HS-5 (cell line): ENCODE measurements at regions not wholly inside any gene's neighbourhood (a gene's known extent, or its start where the extent isn't known, plus 50 kb on each side); places are given as distances from the start of the nearest gene placed in this dataset.
A peak's percentile ranks its signal among the peaks of the same experiment; 100 is the strongest.

Experiments used
- DNase-seq: peaks from one replicate; pipeline ENCODE4 v3.0.0-alpha.2; 2012; ENCODE audit warnings: low read depth

DNA sequence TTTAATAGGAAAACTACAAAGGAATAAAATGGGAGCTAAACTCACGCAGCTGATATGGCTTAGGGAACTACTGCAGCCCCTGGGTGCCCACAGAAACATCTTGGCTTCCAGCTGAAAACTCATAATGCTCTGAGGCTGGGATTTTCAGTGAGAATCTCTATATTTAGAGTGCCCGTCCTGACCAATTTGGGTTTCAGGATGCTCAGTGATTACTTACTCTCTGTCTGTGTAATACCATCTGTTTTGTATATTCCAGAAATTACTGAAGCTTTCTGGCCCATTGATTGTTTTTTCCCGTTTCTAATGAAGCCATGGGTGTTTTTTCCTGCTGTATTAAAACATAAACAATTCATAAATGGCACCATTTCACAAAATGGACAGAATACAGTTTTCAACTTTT, 50.6 kb upstream of the ZNF385D start:
- no peak for DNase-seq

DNA sequence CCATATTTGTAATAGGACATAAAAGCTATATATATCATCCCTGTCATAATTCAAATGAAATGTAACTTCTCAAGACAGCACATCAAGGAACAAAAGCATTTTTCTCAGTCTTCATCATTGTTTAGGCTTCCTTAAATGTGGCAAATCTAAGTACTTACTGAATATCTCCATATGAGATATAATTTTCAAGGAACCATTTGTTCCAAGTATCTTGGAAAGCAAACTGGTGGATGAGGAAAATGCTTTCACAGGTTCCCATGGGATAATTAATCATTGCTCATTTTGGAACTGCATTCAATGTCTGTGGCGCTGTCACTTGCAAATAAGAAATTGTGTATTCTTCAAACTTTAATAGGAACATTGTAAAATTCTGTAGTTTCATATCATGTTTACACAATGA, 52.6 kb upstream of the ZNF385D start:
- no peak for DNase-seq

DNA sequence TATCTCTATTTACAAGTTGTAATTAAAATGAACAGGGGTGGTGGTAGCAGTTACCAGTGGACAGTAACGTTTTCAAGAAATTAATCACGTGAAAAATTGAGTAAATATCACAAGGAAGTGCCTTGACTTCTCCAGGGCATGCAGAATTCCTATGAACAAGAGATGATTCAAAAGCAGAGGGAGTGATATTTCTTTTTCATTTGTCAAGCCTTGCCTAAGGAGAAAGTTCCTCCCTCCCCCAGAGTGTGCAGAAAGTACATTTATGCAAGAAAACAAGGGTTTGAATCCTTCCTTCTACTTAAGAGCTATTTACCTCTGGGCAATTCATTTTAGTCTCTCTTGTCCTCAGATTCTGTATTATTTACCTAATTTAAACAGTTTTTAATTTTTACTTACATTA, 53.3 kb upstream of the ZNF385D start:
- DNase-seq: no peak

DNA sequence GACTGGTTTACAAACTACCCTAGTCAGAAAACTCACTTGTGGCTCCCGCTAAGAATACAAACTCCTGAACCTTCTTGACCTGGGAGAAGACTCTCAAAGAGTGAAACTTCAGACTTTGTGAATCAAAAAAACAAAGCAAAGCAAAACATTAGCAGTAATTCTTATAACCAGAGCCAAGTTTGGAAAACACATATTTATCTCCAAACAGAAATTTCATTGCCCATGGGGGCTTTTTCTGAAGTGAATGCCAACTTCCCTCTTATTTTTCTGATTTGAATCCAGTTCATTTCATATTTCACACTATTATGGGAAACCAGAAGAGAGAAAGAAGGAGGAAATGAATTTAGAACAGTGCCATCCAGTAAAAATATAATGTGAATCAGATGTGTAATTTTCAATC, 55.7 kb upstream of the ZNF385D start:
- no peak for DNase-seq

DNA sequence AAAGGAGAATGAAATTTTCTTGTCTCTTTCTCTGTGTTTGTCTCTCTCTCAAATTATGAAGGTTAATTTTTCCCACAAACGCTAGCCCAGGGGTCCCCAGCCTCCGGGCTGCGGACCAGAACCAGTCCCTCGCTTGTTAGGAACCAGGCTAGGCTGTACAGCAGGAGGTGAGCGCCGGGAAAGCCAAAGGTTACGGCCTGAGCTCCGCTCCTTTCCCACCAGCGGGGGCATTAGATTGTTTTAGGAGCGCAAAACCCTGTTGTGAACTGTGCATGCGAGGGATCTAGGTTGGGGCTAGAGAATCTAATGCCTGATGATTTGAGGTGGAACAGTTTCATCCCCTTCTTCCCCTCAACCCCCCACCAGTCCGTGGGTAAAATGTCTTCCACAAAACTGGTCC, 74.7 kb upstream of the ZNF385D start:
- no peak for DNase-seq

DNA sequence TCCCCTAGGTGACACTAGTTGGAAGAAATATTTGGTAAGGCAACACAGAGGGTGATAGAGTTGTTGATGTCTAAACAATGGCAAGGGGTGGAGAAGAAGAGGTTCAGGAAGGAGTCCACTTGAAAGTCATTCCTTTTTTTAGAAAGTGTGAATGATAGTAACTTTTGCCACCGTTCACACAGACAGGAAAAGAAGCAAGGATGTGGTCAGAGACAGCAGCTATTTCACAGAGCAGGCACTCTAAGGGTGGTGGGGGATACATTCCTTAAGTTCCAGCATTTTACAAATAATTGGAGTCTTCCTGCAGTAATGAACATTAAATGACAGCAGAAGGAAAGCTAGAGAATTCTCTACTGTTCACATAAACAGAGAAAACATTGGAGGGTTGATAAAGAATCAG, 75.4 kb upstream of the ZNF385D start:
- DNase-seq: no peak

DNA sequence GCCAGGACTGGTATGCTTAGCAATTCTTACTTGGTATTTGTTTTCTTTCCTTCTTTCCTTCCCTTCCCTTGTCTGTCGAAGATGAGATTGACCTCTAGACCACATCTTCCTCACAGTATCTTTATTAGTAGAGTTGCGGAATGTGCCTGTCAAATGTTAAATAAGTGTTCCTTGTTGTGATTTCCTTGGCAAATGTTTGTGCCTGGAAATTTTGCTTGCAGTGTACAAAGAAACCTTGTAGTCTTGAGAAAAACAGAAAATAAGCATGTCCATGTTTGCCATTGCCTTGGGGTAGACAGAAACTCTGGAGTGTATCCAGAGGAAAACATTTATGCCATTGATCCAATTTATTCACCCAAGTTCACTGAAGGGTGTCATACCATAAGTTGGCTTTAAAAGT, 79.5 kb upstream of the ZNF385D start:
- no peak for DNase-seq

DNA sequence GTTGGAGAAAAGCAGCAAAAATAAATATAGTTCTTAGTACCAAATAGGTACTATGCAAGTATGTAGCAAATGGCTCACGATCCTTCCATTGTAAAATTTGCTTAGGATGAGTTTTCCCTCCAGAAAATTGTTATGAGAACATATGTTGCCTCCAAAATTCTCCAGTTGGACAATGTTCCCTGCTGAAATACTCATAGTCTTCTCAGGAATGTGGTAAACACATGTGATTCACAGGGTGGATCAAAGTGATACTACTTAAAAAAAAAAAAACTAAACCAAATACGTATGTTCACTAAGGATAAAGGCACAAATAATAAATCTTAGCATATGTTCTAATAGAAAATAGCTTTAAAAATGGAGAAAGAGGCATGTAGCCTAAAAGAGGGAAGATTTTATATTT, 84.3 kb upstream of the ZNF385D start:
- peak; percentile 36 for DNase-seq

DNA sequence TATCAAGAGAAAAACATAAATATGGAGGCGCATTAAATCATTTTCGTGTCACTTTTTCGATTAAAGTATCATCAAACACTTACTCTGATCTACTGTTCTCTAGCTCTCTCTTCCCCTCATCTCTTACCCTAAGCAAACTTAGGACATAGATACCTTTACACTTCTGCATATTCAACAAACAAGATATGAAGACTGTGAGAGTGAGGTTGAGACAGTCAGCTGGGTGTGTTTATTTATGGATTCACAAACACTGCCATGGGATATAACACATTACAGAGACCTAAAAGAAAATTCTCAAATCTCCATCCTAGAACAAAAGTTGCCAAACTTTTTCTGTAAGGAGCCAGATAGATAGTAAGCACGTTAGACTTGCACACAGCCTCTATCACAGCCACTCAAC, 85.2 kb upstream of the ZNF385D start:
- DNase-seq: no peak

DNA sequence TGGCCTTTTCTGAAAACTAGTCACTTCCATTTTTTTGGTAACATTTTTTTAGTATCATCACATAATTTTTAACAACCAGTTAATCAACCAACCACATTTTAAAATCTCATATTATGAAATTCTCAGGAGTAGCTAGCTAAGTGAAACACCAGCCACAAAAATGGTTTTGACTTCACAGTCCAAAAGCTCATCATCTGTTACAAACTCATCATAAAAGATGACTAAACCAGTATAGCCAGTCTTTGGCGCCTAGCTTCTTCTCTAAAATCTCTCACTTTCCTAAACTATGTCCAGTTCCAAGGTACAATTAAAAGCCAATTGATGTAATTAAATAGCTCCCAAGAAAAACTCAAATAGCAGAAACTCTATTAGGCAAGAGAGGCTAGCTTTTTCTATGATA, 88.2 kb upstream of the ZNF385D start:
- no peak for DNase-seq

DNA sequence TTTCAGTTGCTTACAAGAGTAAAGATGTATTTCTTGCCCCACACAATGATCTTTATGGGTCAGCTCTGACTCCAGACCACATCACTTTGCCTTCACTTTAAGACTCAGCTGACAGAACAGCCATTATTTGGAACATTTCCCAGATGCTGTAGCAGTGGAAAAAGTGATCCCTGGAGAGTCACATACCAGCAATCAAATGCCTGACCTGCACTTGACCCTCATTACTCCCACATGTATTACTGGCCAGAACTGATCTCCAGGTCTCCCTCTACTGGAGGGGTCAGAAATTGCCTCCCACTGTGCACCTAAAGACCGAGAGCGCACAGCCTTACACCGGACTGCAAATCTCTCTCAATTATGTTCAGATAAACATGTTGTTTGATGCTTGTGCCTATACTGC, 88.6 kb upstream of the ZNF385D start:
- DNase-seq: peak; percentile 68

DNA sequence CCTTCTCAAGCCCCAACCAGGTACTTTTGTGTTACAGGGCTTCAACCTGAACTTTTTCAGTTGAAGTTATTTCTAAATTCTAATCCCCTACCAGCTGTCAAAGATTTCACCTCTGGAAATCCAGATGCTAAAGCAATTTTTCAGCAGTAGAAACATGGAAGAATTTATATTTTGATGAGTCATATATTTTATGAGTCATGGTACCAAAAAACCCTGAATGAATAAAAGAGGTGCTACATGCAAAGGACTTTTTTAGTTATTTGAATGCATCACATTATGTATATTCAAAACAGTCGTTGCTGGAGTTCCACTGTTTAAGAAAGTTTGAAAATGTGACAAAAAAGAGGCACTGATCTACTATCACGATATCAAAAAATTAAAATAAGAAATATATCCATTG, 96.0 kb upstream of the ZNF385D start:
- no peak for DNase-seq

DNA sequence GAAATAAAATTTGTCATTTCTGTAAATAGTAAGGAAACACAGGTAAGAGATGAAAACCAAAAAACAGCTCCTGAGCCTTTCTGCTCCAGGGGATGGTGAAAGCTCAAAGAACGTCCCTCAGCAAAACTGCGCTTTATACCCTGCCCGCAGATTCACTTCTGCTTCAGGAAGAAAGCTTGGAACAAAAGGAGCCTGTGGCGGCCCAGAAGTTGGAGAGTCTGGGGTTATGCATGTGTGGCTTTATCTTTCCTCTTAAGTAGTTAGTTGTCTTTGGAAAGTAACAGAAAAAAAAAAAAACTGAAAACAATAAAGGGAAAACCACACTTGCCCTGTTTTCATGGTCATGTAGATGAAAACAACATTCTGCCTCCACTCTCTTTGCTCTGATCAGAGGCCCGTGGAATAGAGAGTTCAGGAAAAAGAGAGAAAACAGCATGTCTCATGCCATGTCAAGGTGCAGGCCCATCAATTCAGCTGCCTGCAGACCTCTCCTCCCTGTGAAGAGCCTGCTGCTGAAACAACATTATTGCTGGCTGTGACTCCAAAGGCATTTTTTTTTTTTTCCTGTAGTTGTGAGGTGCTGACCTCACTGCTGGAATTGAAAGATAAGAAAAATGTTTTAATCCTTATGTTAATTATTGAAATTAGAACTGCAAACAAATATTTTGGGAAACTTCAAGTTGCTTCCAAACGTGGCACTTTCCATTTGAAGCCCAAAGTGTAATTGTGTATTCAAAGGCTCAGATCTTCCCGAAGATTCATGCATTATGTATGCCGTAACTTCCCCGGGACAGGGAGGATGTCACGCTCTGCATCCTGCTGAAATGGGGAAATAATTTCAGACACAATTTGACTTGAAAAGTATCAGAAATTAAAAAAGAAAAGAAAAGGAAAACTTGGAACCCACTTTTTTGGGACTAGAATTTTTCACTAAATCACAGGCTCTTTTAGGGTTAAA, 108.4 kb upstream of the ZNF385D start:
- no peak for DNase-seq

DNA sequence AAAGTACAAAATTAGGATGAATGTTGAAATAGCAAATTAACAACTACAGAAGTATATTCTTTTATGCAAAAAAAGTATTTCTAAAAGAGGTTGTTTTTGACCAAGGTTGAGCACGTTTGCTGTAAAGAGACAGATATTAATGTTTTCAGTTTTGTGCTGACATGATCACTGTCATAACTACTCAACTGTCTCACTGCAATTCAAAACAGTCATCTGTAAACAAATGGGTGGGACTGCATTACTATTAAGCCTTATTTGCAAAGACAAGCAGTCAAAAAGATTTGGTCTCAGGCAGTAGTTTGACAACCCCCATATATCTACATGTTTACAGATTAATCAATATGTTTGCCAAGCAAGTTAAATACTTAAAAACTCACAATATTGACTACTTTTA, 109.1 kb upstream of the ZNF385D start:
- no peak for DNase-seq

DNA sequence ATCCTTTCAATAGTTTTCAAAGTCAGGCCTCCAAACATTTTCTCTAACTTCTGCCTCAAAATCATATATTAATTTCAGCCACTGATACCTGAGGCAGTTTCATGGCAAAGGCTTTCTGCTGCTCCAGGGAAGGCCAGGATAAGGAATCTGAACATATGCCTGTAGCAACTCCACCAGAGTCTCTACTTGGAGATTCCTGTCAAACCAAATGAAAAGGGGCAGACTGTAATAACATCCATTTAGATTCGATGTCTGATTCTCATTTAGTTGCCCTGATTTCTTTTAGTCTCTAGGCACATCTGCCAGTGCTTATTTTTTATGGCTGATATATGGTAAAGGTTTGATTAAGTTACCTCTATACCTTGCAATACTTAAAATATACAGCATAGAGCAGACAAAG, 109.6 kb upstream of the ZNF385D start:
- DNase-seq: no peak

DNA sequence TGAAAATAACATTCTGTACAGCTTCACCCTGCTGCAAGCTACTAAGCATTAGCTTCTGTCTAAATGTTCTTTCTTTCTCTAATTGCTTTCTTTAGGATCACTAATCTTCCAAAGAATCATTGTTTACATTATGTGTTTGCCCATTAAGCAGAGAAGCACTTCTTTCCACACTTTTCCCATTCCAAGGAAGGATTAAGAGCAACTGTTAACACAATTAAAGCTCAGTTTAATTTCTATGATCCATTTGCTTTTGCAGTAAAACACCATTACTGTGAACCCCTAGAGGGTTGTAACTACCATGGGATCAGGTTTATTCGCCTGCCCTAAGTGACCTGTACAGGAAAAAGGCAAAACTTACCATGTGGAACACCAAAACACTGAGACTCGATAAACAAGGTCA, 125.8 kb upstream of the ZNF385D start:
- DNase-seq: no peak

DNA sequence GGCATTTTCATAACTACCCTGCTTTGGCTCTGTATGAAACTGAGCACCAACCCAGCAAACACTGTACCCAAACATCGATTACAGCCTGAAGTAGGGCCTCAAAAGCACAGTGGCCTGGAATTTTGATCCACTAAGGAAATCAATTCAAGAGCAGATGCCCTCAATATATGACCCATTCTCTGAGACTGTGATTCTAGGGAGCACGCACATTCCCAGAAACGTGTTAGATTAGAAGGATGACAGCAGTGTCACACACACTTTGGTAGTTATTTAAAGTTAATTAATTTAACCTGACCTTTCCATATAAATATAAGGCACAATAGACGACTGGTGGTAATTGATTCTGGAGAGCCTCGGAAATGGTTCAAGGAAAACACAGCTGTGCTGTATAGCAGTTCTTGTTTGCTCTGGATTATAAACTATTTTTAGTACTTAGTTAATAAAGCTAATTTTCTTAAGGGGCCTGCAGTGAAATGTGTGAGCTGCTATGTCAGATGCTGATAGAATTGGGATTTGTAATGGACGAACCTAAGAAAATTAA, 126.3 kb upstream of the ZNF385D start:
- DNase-seq: no peak

DNA sequence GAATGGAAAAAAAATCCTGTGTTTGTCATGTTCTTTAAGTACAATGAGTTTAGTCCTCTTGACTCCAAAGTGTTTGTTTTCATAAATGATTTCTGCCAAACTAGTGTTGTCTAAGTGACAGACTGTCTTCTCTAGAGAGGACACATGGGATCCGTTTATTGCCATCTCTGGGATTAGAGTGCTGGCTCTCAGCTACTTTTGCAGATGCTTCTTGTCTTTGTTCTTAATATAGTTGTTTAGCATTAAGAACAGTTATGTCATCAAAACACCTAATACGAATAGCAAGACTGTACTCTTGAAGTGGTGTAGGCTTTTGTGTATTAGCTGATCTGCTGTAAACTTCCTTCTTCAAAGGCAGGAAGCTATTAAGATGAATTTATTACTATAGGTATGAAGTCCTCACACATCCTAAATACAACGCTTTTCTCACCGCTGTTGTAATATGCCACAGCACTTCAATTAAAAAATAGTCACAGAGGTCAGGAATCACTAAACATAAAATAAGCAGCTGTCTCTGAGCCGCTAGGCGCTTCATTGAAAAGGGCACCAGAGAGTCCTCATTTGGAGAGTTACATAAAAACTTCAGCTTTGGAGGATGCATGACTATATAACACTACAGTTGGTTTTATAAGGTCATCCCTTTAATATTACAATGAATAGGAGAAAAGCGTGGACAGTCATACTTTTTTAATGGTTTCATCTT, 128.3 kb upstream of the ZNF385D start:
- DNase-seq: no peak

DNA sequence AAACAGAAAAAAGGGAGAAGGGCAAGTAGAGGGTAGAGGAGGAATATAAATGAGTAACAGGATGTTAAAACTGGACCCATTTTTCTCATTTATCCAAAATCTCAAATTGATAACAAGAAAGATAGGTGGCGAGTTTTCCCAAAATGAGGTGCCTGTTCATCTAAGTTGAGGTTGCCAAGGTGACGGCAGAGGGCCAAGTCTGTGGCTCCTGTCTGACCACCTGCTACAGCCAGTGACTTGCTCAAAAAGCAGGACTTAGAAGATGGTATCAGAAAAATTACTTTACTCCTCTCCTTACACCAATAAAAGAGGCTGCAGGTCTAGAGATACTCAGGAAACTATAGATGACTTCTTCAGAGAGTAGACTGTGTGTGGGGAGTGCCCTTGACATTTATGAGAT, 137.6 kb upstream of the ZNF385D start:
- DNase-seq: no peak

DNA sequence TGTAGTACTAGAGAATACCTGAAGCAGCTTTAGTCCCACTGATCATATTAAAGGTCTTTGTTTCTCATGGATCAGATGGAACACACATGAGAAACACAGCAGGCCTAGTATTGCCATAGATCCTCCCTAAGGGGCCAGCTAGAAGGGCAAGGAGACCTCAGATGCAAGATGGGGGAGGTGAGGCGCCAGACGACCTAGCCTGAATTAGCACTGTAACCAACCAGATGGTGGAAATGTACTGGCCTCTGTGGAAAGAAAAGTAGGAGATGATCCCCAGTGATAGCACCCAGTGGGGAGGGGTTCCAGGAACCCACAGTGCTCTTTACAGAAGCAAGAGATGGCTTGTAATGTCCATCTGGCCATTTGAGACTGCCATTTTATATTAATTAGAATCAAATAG, 138.2 kb upstream of the ZNF385D start:
- no peak for DNase-seq

DNA sequence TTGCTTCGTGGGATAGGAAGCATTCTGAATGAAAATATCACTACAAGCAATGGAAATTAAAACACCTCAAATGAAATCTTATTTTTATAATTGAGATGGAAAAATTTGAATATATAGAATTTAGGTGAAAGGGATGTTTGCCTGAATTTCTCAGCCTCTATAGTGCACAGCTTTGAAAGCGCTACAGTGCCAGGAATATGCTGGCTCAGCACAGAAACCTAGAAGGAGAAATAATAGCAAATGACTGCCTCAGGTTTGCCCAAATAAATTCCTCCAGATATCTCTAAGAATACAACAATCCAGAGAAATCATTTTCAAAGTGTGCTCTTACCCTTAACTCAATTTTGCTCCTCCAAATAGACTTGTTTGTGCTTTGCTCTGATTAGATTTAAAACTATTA, 141.1 kb upstream of the ZNF385D start:
- no peak for DNase-seq

DNA sequence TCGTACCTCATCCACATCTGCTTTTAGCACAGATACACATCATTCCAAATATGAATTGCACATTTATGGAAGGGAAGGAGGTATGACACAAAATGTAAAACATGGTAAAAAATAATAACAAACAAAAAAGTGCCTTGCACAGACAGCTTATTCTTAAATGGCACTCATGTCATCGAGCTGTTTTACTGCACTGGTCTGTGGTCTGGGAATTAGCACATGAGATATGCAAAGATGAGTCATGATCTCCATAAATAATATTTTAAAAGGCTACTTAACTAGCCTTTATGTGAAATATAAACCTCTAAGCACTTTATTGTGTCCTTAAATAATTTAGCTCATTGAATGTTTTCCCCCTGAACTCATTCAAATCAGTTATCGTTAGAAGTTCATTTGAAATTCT, 142.2 kb upstream of the ZNF385D start:
- peak; percentile 15 for DNase-seq
